ENCODE measurements at regions not wholly inside any gene's neighbourhood (a gene's known extent, or its start where the extent isn't known, plus 50 kb on each side); places are given as distances from the start of the nearest gene placed in this dataset.

- TF ChIP-seq POLR2A (IDR thresholded peaks at IDR 0.05; ENCODE audit: low read depth, low read length) (no peak), CTCF (IDR thresholded peaks at IDR 0.05; ENCODE audit: extremely low read depth in 1 of 2, insufficient read depth in 1 of 2, low read depth in 1 of 2, low read length in 2 of 2) (no peak)
These were observed 713.9 kb upstream of the MARCKS start for GRCh38 chr6:113143206-113143605.

All from endothelial cell of umbilical vein (primary cell).